HG02870 (cell line): ENCODE measurements at regions not wholly inside any gene's neighbourhood (a gene's known extent, or its start where the extent isn't known, plus 50 kb on each side); places are given as distances from the start of the nearest gene placed in this dataset.
"Not testable (repeated sequence)": the region's sequence is repeated elsewhere in the genome, so short reads cannot be mapped to it uniquely, and the experiment has no call there.

Source experiments
- ATAC-seq: cut with Tn5 transposase; IDR thresholded peaks from one replicate; pipeline ENCODE4 v1.9.1; 2021; ENCODE audit warnings: mild to moderate bottlenecking, moderate library complexity; ENCODE audit not compliant: unreplicated experiment

DNA sequence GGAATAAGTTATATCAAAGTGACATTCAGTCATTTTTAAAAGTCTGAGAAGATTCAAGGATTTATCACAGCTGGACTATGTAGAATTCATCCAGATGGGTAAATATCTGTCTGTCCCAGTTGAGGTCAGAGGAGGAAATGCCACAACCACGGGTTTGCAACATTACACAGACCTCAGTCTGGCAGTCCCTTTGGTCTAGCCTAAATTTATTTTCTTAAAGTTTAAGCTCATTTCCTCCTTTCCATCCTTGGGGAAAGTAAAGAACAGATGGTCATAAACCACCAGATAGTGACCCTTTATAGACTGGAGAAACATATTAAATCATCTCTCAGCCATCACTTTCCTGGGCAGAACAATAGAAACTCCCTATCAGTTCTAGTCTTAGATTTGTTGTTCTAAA, 238.4 kb upstream of the DDI1 start:
- no peak for ATAC-seq

DNA sequence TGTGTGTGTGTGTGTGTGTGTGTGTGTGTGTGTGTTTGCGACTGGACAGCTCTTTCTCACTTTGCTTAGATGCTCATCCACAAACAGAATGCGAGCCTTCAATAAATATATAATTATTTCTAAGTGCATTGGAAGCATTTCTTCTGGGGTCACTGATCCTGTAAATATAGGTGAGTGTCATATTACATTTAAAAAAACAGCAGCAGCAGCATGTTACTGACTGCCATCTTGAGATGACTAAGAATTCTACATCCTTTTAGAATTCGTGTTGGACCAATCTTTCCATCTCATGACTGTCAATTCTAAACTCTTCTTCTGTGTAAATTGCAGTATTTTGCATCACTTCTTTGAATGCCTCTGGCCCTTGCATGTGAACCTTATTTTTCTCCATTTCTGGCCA, 238.0 kb upstream of the DDI1 start:
- no peak for ATAC-seq

DNA sequence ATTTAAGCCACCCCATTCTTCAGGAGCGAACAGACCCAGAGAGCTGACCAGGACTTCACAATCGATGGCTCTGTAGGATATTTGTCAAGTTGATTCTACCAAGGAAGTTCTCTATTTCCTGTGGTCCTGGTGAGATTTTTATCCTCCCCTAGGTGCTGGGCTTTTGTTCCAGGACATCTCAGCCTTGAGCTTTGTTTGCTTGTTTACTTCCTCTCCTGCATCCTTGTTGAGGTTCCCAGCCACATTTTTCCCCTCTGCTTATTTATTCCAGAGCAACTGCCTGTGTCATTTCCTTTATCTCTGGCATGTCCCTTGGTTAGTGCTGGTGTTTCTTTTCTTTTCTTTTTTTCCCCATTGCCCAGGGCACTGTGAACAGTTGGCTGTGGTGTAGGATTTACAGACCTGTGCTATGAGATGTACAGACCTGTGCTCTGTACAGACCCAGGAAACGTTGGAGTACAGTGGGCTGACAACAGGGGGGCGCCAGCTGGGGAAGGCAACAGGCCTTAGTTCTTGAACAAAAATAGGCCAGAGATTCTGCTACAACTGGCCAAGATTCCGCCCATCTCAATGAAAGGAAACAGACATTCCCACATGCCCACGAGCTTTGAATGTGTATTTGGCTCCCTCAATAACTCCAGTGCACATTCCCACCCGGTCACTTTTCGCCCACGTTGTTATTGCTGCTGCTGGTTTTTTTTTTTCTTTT, 235.9 kb upstream of the DDI1 start:
- ATAC-seq, result no peak

DNA sequence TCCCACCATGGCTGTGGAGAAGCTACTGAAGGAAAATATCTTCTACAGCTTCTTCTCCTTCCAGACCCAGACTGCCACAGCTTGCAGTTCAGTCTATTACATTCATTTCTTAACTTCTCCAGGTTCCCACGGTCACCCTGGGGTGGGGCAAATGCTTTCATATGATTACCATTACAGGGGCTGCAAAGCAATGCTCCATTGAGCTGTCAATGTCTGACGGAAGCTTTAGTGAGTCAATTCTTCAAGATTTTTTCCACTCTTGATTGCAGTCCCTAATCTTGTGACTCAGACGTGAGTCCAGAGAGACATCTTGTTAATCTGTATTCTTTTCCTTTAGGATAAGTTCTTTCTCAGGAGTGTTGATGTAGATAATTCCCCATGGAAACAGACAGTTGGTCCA, 233.4 kb upstream of the DDI1 start:
- ATAC-seq, result no peak

DNA sequence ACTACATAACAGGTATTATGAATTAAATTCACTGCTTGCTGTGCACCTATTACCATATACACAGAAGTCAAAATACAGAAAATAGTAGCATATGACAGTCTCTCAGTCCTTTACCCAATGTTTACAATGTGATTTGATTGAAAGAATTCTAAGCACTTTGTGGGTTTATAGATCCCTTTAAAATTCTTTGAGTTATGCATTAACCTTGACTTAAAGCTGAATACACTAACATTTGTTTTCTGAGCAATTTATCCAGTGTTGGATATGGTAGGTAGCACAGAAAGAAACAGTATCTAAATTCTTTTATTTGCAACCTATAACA, 230.8 kb upstream of the DDI1 start:
- ATAC-seq, result no peak

DNA sequence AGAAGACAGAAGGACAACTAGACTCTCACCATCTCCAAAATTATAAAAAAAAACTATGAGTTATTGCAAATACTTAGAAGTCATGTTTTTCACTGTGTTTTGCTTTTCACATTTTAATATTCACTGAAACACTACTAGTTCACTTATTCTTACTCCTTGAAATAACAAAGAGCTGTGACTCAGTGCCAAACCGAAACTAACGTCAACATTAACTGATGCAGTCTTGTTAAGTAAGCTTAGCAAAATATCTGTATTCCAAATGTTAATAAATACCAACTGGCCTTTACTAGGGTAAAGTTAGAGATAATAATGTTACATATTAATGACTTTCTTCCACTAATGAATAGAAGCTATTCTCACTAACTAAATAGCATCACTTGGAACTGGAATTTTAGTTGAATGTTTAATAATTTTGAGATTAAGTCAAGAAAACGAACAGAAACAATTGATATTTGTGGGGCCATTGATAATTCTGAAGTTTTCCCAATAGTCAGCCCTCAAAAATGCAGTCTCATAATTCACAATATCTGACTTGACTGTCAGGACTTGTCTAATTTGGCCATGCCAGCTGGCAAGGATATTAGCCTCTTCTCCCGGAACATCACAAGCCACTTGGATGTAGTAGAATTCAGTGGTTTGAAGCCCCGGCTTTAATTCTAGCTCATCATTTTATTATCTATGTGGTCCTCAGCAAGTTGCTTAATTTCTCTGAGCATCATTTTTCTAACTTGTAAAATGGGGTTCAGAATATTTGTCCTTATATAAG, 230.1 kb upstream of the DDI1 start:
- ATAC-seq, result no peak

DNA sequence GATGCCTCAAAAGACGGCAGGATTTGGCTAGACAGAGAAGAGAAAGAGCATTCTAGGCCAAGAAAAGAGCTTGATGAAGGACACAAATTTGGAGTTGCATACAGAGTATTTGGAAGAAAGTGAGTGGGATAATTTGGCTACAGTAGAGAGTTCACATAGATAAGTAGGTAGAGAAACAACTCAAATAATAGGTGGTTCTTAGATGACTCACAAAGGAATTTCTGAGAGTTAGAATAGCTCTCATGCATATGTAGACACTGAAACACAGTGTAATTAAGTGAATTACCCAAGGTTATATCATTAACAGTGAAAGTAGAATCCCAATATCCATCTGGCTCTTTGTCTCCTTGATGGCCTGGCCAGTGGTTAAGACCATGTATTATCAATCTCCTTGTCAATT, 228.6 kb upstream of the DDI1 start:
- ATAC-seq, result no peak

DNA sequence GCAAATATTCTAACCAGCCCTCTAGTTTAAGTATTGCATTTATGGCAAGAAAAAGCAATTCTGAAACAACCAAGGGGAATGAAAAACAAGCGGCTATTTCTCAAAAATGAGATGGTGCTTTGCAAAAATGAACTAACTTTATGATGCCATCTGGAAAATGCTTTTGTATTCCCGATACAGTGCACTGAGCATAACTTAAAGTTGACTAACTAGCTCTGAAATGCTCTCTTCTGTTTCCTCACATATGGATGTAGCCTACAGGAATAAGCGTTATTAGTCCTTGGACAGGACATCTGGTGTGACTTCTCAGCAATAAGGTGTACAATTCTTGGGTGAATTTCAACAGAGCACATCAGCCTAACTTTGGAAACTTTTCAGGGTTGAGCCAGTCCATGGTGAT, 228.2 kb upstream of the DDI1 start:
- ATAC-seq, result no peak

DNA sequence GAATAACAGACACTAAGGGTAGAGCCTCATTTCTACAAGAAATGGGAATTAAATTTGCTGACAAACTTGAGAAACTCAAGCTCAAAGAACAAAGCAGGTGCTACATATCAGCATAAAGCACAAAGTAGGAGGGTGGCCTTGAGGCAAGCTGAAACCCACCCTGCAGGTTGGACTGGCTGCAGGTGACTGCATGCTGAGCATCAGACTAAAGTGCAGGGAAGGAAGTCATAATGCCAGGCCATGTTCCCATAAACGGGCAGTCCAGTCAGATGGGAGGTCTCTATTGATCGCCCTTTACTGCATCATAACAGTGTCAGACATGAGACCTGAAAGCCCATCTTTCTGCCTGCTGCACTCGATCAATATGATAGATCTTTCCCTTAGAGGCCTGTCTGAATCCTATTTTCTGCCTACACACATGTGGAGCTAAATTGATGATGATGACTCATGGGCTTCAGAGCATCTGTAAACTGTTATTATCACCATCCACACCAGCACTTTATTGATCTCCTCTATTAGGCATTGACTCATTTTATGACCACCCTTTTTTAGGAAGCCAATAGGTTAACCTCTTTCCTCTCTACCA, 224.5 kb upstream of the DDI1 start:
- no peak for ATAC-seq

DNA sequence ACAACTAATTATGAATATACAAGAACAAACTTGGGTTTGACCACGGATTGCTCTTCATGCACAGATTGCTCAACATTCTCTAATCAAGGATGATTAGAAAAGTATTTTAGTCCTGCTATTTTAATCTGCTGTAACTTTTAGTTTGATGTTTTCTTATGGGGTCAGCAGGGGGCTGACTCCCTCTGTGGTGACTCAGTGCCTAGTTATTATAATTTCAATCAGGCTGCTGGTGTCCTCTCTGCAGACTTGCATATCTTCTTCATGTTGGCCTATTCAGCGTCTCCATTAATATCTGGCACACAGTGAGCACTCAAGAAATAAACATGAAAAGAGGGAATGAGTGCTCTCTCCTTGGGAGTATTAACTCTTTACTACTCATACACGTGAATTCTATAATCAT, 223.8 kb upstream of the DDI1 start:
- ATAC-seq, result no peak

DNA sequence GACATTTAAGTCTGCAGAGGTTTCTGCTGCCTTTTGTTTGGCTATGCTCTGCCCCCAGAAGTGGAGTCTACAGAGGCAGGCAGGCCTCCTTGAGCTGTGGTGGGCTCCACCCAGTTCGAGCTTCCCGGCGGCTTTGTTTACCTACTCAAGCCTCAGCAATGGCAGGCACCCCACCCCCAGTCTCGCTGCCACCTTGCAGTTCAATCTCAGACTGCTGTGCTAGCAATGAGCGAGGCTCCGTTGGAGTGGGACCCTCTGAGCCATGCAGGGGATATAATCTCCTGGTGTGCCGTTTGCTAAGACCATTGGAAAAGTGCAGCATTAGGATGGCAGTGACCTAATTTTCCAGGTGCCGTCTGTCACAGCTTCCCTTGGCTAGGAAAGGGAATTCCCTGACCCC, 216.1 kb upstream of the DDI1 start:
- not testable (repeated sequence) for ATAC-seq

DNA sequence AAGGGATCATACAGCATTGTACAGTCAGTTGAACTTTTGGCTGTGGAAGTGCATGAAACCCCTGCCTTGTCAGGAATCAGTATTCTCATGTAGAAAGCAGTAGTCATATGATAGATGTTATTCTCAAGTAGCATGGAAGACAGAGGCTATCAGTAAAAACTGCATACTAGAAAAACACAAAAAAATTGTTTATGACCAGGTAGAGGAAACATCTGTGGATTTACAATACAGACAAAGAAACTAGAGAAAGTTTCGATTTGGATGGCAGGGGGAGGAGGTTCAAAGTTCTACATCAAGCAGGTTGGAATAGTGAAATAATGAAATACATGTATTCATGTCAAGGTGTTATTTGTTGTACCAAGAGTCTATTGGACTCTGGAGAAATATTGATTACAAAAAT, 212.3 kb upstream of the DDI1 start:
- no peak for ATAC-seq

DNA sequence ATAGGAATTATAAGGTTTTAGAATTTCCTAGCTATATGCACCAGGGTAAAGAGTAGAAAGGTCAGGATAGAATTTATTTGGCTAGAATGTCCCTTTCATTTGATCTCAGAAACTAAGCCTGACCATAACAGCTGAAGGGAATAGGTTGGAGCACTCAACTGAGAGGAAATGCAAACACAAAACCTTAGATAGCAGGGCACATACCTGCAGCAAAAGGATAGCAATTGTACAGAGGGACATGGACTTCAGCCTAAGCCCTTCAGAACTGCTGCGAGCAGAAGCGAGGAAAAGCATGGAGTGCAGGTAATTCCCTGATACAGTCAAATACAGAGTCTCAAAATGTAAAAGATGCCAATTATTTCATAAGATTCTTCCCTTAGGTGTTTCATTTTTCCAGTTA, 211.0 kb upstream of the DDI1 start:
- ATAC-seq, result no peak

DNA sequence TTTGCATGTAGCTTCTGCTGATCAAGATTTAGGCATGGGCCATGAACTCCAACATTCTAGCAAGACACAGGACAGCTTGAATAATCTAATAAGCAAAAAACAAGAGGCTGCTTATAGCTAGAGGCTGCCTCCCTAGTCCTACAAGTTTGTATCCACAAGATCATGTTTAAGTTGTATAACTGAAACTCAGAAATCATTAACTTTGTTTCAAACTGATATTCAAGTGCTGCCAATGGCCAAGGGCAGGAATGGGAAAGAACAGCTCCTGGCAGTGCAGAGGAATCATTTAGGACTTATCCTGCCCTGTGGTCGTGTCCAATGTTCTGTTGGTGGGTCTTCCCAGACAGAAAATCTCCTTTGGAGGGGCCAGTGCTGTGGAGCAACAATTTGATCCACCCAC, 209.6 kb upstream of the DDI1 start:
- ATAC-seq, result no peak

DNA sequence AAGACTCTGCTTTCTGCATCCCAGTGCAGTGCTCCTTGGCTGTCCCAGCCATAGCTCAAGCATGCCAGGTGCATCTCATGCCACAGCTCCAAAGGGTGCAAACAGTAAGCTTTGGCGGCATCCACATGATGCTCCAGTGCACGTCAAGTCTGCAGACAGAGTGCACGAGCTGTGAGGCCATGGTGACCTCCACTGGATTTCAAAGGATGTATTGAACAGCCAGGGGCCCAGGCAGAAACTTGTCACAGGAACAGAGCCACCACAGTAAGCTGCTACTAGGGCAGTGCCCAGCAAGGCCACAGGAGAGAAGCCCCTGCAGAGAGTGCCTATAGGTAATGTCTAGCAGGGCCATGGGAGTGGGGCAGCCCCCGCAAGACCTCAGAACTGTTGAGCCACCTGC, 206.8 kb upstream of the DDI1 start:
- ATAC-seq, result no peak

DNA sequence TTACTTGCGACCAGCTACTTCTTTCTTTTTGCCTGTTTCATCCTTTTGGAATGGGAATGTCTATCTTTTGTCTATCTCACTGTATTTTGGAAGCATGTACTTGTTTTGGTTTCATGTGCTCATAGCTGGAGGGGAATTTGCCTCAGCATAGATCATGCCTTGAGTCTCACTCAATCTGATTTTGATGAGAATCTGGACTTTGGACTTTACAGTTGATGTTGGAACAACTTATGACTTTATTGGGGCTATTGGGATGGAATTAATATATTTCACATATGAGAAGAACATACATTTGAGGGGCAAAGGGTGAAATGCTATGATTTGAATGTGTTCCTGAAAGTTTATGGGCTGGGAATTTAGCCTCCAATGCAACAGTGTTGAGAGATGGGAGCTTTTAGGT, 206.2 kb upstream of the DDI1 start:
- ATAC-seq, result no peak

DNA sequence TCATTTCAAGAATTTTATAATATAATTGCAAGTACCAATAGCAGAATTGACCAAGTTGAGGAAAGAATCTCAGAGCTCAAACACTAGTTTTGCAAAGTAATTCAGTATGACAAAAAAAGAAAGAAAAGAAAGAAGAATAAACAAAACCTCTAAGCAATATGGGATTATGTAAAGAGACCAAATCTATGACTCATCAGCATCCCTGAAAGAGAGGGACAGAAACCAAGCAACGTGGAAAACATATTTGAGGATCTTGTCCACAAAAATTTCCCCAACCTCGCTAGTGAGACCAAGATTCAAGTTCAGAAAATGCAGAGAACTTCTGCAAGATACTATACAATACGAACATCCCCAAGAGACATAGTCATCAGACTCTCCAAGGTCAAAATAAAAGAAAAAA, 203.7 kb upstream of the DDI1 start:
- no peak for ATAC-seq

DNA sequence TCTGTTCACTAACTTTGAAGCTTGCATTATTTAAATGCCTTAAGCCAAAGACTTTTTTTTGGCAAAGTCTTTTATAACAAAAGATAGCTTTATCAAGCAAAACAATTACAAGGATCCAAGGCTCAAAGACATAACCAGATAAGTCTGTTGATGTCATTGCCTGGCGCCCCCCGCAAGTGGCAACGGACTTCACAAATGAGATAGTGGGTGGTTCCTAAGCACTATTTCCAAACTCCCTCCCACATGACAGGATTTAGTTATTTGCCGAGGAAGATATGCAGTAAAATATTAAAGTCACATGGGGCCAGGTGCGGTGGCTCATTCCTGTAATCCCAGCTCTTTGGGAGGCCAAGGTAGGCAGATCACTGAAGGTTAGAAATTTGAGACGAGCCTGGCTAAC, 194.2 kb upstream of the DDI1 start:
- ATAC-seq, result no peak

DNA sequence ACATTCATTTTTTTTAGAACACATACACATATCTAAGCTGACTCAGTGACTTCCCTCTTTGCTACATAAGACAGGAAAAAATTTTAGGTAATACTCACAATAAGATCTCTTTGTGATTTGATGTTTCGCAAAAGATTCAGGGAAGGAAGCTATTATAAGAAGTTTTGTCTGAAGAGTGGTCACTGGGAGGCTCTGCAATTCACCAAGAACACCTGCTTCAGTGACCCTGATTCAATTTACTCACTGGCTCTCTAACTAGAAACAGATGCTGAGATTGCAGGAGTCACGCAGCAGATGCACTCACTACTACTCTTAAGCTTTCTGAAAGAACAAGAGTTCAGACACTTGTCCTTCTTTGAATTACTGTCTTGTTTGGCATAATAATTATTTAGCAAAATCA, 193.6 kb upstream of the DDI1 start:
- ATAC-seq, result no peak

DNA sequence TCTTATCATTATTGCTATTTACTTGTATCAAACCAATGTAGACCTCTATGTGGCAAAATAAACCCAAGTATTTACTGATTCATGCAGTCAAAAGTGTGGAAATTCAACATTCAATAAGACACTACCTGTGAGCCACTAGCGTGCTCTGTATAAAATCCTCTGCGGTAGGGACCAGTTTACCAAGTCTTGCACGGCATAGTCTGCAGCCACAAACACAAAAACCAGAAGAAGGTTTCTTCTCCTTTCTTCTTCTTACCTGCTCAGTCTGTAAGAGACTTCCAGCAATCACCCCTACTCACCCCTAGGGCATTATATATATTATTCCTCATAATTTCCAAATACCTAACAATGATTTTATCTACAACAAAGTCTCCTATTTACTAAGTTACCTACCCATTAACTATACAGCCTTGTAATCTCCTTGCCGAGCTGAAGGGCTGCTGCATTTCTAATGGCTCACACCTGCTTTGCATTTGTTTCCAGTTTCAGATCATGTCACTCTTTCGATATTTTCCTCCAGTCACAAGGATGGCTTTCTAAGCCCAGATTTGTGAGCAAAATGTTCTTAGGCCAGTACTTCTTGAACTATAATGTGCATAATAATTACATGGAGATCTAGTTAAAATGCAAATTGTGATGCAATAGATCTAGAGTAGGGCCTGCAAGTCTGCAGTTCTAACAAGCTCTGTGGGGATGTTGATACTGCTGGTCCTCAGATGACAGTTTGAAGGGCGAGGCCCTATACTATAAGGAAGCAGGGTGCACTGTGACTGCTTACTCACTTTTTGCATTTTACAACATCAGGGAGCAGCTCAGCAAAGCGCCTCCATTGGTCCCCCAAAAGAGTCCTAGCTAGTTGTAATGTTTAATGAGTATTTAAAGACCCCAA, 191.9 kb upstream of the DDI1 start:
- ATAC-seq, result peak; percentile 98

DNA sequence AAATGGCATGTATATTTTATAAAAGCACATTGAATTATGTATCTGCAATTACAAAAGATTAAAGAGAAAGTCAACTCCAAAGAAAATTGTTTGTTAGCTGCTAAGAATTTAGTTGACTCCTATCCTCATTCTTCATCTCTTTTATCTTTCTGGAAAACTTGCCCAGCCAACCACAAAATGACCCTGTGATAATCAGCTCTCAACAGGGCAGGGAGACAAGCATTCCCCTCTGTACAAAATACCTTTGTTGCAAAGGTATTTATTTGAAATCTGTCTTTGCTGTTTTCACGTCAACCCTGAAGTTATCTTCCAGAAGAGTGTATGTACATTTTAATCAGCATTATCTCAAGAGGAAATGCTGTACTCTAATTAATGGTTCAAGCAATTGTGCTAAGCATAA, 191.1 kb upstream of the DDI1 start:
- no peak for ATAC-seq

DNA sequence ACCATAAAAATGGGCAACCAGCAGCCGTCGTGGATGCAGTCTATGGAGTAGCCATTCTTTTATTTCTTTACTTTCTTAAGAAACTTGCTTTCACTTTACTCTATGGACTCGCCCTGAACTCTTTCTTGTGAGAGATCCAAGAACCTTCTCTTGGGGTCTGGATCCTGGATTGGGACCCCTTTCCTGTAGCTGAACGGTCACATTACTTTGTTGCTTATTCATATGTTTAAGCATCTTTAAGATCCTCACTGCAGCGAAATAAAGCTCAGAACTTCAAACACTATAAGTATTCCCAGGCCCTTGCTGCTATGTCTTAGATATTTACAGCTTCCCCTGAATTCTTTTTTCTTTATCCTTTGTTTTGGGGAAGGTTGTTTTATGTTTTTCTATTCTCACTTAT, 187.8 kb upstream of the DDI1 start:
- no peak for ATAC-seq
